CD14-positive monocyte (primary cell): ENCODE measurements at regions not wholly inside any gene's neighbourhood (a gene's known extent, or its start where the extent isn't known, plus 50 kb on each side); places are given as distances from the start of the nearest gene placed in this dataset.

Experiments used
- DNase-seq, 3 donors: peaks; one replicate each; pipeline ENCODE4 v3.0.0-alpha.2; 2011 to 2022
- H2AFZ ChIP-seq: 2 replicates; pipeline ENCODE4 v1.6.0; 2012; ENCODE audit warnings: mild to moderate bottlenecking, low read depth, low read length, inconsistent platforms; ENCODE audit not compliant: insufficient read depth, poor library complexity, severe bottlenecking
- H3K27ac ChIP-seq, 2 donors: 1 replicate in 1 of 2; 2 replicates in 1 of 2; pipeline ENCODE4 v1.5.1; 2012 to 2013; ENCODE audit warnings: low read length in 2 of 2, control low read depth in 1 of 2, inconsistent platforms in 1 of 2, low read depth in 1 of 2, mild to moderate bottlenecking in 1 of 2
- H3K27me3 ChIP-seq, 2 donors: one replicate each; pipeline versions ENCODE4 v1.6.0 to v1.6.1; 2011 to 2013; ENCODE audit warnings: low read length in 2 of 2; ENCODE audit not compliant: control insufficient read depth in 2 of 2, insufficient read depth in 2 of 2
- H3K36me3 ChIP-seq, 2 donors: replicated peaks in 1 of 2; 1 replicate in 1 of 2; 2 replicates in 1 of 2; pipeline versions ENCODE4 v1.5.1 to v1.6.1; 2012 to 2013; ENCODE audit warnings: low read length in 2 of 2, control low read depth in 1 of 2, inconsistent platforms in 1 of 2, mild to moderate bottlenecking in 1 of 2; ENCODE audit not compliant: insufficient read depth in 2 of 2, control insufficient read depth in 1 of 2
- H3K4me1 ChIP-seq, 2 donors: 1 replicate in 1 of 2; 2 replicates in 1 of 2; pipeline versions ENCODE4 v1.5.1 to v1.6.1; 2012 to 2013; ENCODE audit warnings: low read length in 2 of 2, control low read depth in 1 of 2, inconsistent platforms in 1 of 2, mild to moderate bottlenecking in 1 of 2, moderate library complexity in 1 of 2; ENCODE audit not compliant: insufficient read depth in 2 of 2, control insufficient read depth in 1 of 2
- H3K4me2 ChIP-seq: replicated peaks from 2 replicates; pipeline ENCODE3; 2012; ENCODE audit warnings: low read length, moderate library complexity, mild to moderate bottlenecking; ENCODE audit not compliant: poor library complexity, severe bottlenecking; ENCODE audit errors: extremely low read depth
- H3K4me3 ChIP-seq, 3 experiments: fragments of 200-600 bp in 1 of 3; sonication (generic) in 1 of 3; replicated peaks in 1 of 3; 1 replicate in 2 of 3; 2 replicates in 1 of 3; pipeline ENCODE4 v1.5.1; 2011 to 2013; ENCODE audit warnings: low read length in 3 of 3, mild to moderate bottlenecking in 3 of 3, control low read depth in 2 of 3, low read depth in 2 of 3, inconsistent platforms in 1 of 3, moderate library complexity in 1 of 3
- H3K79me2 ChIP-seq: 2 replicates; pipeline ENCODE4 v1.6.0; 2012; ENCODE audit warnings: mild to moderate bottlenecking, control low read depth, inconsistent platforms, low read length, moderate library complexity; ENCODE audit not compliant: insufficient read depth
- H3K9ac ChIP-seq: 2 replicates; pipeline ENCODE4 v1.6.0; 2017; ENCODE audit warnings: low read length, mild to moderate bottlenecking; ENCODE audit not compliant: insufficient read depth, poor library complexity, severe bottlenecking
- H3K9me3 ChIP-seq, 2 donors: replicated peaks in 1 of 2; 1 replicate in 1 of 2; 2 replicates in 1 of 2; pipeline versions ENCODE4 v1.5.1 to v1.6.1; 2012 to 2013; ENCODE audit warnings: low read length in 2 of 2, control low read depth in 1 of 2; ENCODE audit not compliant: control insufficient read depth in 1 of 2, insufficient read depth in 1 of 2
- H4K20me1 ChIP-seq: 2 replicates; pipeline ENCODE4 v1.6.0; 2012; ENCODE audit warnings: mild to moderate bottlenecking, low read length, control low read depth, moderate library complexity; ENCODE audit not compliant: insufficient read depth
- H3K27ac Mint-ChIP-seq, 7 donors: one replicate each; pipeline ENCODE4 v1.8.0; 2020; ENCODE audit warnings: mild to moderate bottlenecking in 7 of 7, mixed read lengths in 7 of 7, moderate library complexity in 6 of 7, inconsistent platforms in 2 of 7
- H3K27me3 Mint-ChIP-seq, 3 donors: one replicate each; pipeline ENCODE4 v1.8.0; 2021 to 2022; ENCODE audit warnings: low read depth in 3 of 3, mild to moderate bottlenecking in 3 of 3, mixed read lengths in 3 of 3, moderate library complexity in 3 of 3, inconsistent platforms in 1 of 3
- H3K36me3 Mint-ChIP-seq, 2 donors: one replicate each; pipeline ENCODE4 v1.8.0; 2020; ENCODE audit warnings: mixed read lengths in 2 of 2, inconsistent platforms in 1 of 2, mild to moderate bottlenecking in 1 of 2
- H3K4me1 Mint-ChIP-seq: one replicate; pipeline ENCODE4 v1.8.0; 2020; ENCODE audit warnings: mild to moderate bottlenecking, mixed read lengths
- H3K4me3 Mint-ChIP-seq, 2 donors: one replicate each; pipeline ENCODE4 v1.8.0; 2020; ENCODE audit warnings: mild to moderate bottlenecking in 2 of 2, mixed read lengths in 2 of 2, moderate library complexity in 1 of 2
- H3K9me3 Mint-ChIP-seq, 7 donors: one replicate each; pipeline ENCODE4 v1.8.0; 2020 to 2022; ENCODE audit warnings: mixed read lengths in 7 of 7, mild to moderate bottlenecking in 6 of 7, moderate library complexity in 6 of 7, inconsistent platforms in 2 of 7
- CTCF ChIP-seq: fragments of 200-600 bp; IDR thresholded peaks from one replicate; pipeline ENCODE4 v1.8.0; 2022; ENCODE audit warnings: antibody characterized with exemption, mild to moderate bottlenecking
- WGBS: methylation state at CpG from one replicate; pipeline ENCODE4 v1.1.5; 2013; ENCODE audit warnings: missing lambda C conversion rate; ENCODE audit not compliant: insufficient coverage; 5-methylcytosine and 5-hydroxymethylcytosine counted together
- intact Hi-C, 2 donors: fragments of 100-400 bp; cut with micrococcal nuclease; formaldehyde crosslinking; loops; one replicate each; pipeline versions ENCODE4 v1.15.0 to v1.15.1; 2023

- no peak overlapping the region for H2AFZ ChIP-seq
- 65% methylated on average over 4 of the region's 5 CpGs for WGBS
- no peak overlapping the region for H3K27ac ChIP-seq
- no peak overlapping the region for H3K4me2 ChIP-seq
- H3K4me3 ChIP-seq: no peak overlapping the region
- TF ChIP-seq CTCF: no peak
- H3K27me3 ChIP-seq: no peaks in the 10 kb centered on the region
- no peak overlapping the region for H3K9ac ChIP-seq
- peaks cover 0 to 1% (median 0%) of the 10 kb centered on the region in 3 donors for H3K27me3 Mint-ChIP-seq
- H3K36me3 ChIP-seq: no peaks in the 10 kb centered on the region
- no peaks in the 10 kb centered on the region for H3K36me3 Mint-ChIP-seq
- H3K9me3 ChIP-seq: peaks cover 0 to 2% of the 10 kb centered on the region in 2 donors
- no peak overlapping the region for H3K4me3 Mint-ChIP-seq
- no peaks in the 10 kb centered on the region for H3K79me2 ChIP-seq
- H3K27ac Mint-ChIP-seq: no peak overlapping the region
- intact Hi-C loops: no loop called here
- peaks cover 0 to 15% (median 3%) of the 10 kb centered on the region in 7 donors for H3K9me3 Mint-ChIP-seq
- H3K4me1 Mint-ChIP-seq: no peaks in the 10 kb centered on the region
- no peak for DNase-seq
- H4K20me1 ChIP-seq: no peaks in the 10 kb centered on the region
- no peaks in the 10 kb centered on the region for H3K4me1 ChIP-seq
Observed at GRCh38 chr11:79578116-79578515, 137.3 kb upstream of the TENM4 start.

DNA sequence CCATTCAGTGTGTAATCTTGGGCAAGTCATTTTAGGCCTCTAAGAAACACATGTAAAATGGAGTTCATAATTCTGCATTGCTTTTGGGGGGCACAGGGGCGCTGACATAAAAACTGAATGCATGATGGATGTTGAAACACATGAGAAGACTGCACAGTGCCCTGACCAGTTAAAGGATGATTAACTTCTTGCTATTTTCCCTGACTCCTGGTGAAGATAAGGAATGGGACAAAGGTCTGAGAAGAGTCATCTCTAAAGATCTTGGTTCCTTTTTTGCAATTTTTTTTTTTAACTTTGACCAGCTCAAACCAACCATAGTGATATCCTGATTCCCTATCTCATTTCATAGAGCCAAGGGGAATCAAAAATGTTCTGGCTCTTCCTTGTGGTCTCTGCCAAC is 134.9 kb upstream of the TENM4 start:
- Histone ChIP-seq H3K4me3 (no peak overlapping the region), H3K9ac (no peak overlapping the region), H4K20me1 (no peaks in the 10 kb centered on the region), H3K27ac (no peak overlapping the region), H3K36me3 (no peaks in the 10 kb centered on the region), H2AFZ (no peak overlapping the region), H3K27me3 (no peaks in the 10 kb centered on the region), H3K4me1 (no peaks in the 10 kb centered on the region), H3K79me2 (no peaks in the 10 kb centered on the region), H3K4me2 (no peak overlapping the region), H3K9me3 (peaks cover 0 to 2% of the 10 kb centered on the region in 2 donors)
- H3K27me3 Mint-ChIP-seq: peaks cover 0 to 1% (median 0%) of the 10 kb centered on the region in 3 donors
- no peaks in the 10 kb centered on the region for H3K36me3 Mint-ChIP-seq
- no peak overlapping the region for H3K4me3 Mint-ChIP-seq
- H3K4me1 Mint-ChIP-seq: no peaks in the 10 kb centered on the region
- peaks cover 0 to 12% (median 3%) of the 10 kb centered on the region in 7 donors for H3K9me3 Mint-ChIP-seq
- no peak for DNase-seq
- 83% methylated on average over 1 of the region's 1 CpG for WGBS
- no peak overlapping the region for H3K27ac Mint-ChIP-seq
- intact Hi-C loops: no loop called here
- TF ChIP-seq CTCF: no peak
